WTC11 (cell line): ENCODE measurements at regions not wholly inside any gene's neighbourhood (a gene's known extent, or its start where the extent isn't known, plus 50 kb on each side); places are given as distances from the start of the nearest gene placed in this dataset.

Experiments
- ATAC-seq: fragments of 200-7000 bp; cut with Tn5 transposase; 2 replicates; pipeline ENCODE4 v1.10.0; 2021; ENCODE audit warnings: mild to moderate bottlenecking, moderate library complexity
- CTCF ChIA-PET: fragments of 300-600 bp; sonication (Branson Sonifier 250); formaldehyde crosslinking; loops from one replicate; lab custom pipeline; 2021; ENCODE audit warnings: antibody characterized with exemption; lab: Charles Lee
- POLR2A ChIA-PET: fragments of 350-600 bp; sonication (Branson Sonifier 250); formaldehyde crosslinking; loops from one replicate; lab custom pipeline; 2021; ENCODE audit warnings: antibody characterized with exemption; lab: Charles Lee
- DNase-seq: peaks from one replicate; pipeline ENCODE4 v3.0.0; 2021; ENCODE audit warnings: low spot score
- H3K27ac Mint-ChIP-seq: 2 replicates; pipeline ENCODE4 v1.8.0; 2021; ENCODE audit warnings: mixed read lengths
- H3K27me3 Mint-ChIP-seq: 2 replicates; pipeline ENCODE4 v1.8.0; 2021; ENCODE audit warnings: low read depth, mild to moderate bottlenecking, moderate library complexity, mixed read lengths
- H3K36me3 Mint-ChIP-seq: 2 replicates; pipeline ENCODE4 v1.8.0; 2021; ENCODE audit warnings: mixed read lengths
- H3K4me1 Mint-ChIP-seq: 2 replicates; pipeline ENCODE4 v1.8.0; 2022; ENCODE audit warnings: mixed read lengths
- H3K4me3 Mint-ChIP-seq: 2 replicates; pipeline ENCODE4 v1.8.0; 2021; ENCODE audit warnings: mild to moderate bottlenecking, moderate library complexity, mixed read lengths
- H3K9me3 Mint-ChIP-seq: 2 replicates; pipeline ENCODE4 v1.8.0; 2021; ENCODE audit warnings: mixed read lengths
- CDX4 ChIP-seq: fragments of 250-450 bp; sonication (Bioruptor Pico); IDR thresholded peaks from 2 replicates; pipeline ENCODE4 v1.9.0; 2021; ENCODE audit warnings: moderate library complexity, mild to moderate bottlenecking, inconsistent platforms, borderline replicate concordance
- CREB1 ChIP-seq: sonication (generic); formaldehyde crosslinking; IDR thresholded peaks from 2 replicates; pipeline ENCODE4 v1.8.0; 2023; ENCODE audit warnings: mild to moderate bottlenecking, missing genetic modification reagents
- CREM ChIP-seq: sonication (generic); formaldehyde crosslinking; IDR thresholded peaks from 2 replicates; pipeline ENCODE4 v1.8.1; 2022; ENCODE audit warnings: mild to moderate bottlenecking, missing genetic modification reagents, moderate library complexity
- E2F1 ChIP-seq: sonication (generic); formaldehyde crosslinking; IDR thresholded peaks from 2 replicates; pipeline ENCODE4 v1.8.0; 2022; ENCODE audit warnings: mild to moderate bottlenecking, missing genetic modification reagents
- FOXJ3 ChIP-seq: sonication (generic); formaldehyde crosslinking; IDR thresholded peaks from 2 replicates; pipeline ENCODE4 v1.9.0; 2021; ENCODE audit warnings: missing genetic modification reagents, mild to moderate bottlenecking, borderline replicate concordance
- FOXP1 ChIP-seq: sonication (generic); formaldehyde crosslinking; IDR thresholded peaks from 2 replicates; pipeline ENCODE4 v1.8.0; 2022; ENCODE audit warnings: missing genetic modification reagents, mild to moderate bottlenecking, moderate library complexity, borderline replicate concordance
- GRHL2 ChIP-seq: fragments of 250-450 bp; sonication (Bioruptor Pico); IDR thresholded peaks from 2 replicates; pipeline ENCODE4 v1.8.0; 2022; ENCODE audit warnings: mild to moderate bottlenecking, moderate library complexity; ENCODE audit not compliant: insufficient replicate concordance, severe bottlenecking
- HMGXB4 ChIP-seq: sonication (generic); formaldehyde crosslinking; IDR thresholded peaks from 2 replicates; pipeline ENCODE4 v1.8.1; 2023; ENCODE audit warnings: mild to moderate bottlenecking, moderate library complexity, missing genetic modification reagents
- MLX ChIP-seq: sonication (generic); formaldehyde crosslinking; IDR thresholded peaks from 2 replicates; pipeline ENCODE4 v1.8.1; 2023; ENCODE audit warnings: mild to moderate bottlenecking, missing genetic modification reagents, moderate library complexity
- NR3C1 ChIP-seq: sonication (generic); formaldehyde crosslinking; conservative IDR thresholded peaks from 2 replicates; pipeline ENCODE4 v1.8.1; 2023; ENCODE audit warnings: low read depth, mild to moderate bottlenecking, missing genetic modification reagents
- RORB ChIP-seq: fragments of 250-450 bp; sonication (Bioruptor Pico); IDR thresholded peaks from 2 replicates; pipeline ENCODE4 v1.9.0; 2021; ENCODE audit warnings: mild to moderate bottlenecking
- STAT6 ChIP-seq: sonication (generic); formaldehyde crosslinking; conservative IDR thresholded peaks from 2 replicates; pipeline ENCODE4 v1.8.1; 2023; ENCODE audit warnings: mild to moderate bottlenecking, low read depth, missing genetic modification reagents, moderate library complexity
- ZMAT4 ChIP-seq: fragments of 250-450 bp; sonication (Bioruptor Pico); IDR thresholded peaks from 2 replicates; pipeline ENCODE4 v1.9.0; 2021; ENCODE audit warnings: mild to moderate bottlenecking
- ZNF232 ChIP-seq: sonication (generic); formaldehyde crosslinking; IDR thresholded peaks from 2 replicates; pipeline ENCODE4 v1.8.0; 2022; ENCODE audit warnings: mild to moderate bottlenecking, missing genetic modification reagents
- ZNF317 ChIP-seq: sonication (generic); formaldehyde crosslinking; IDR thresholded peaks from 2 replicates; pipeline ENCODE4 v1.8.1; 2023; ENCODE audit warnings: low read depth, mild to moderate bottlenecking, moderate library complexity, missing genetic modification reagents, borderline replicate concordance
- ZNF532 ChIP-seq: fragments of 250-450 bp; sonication (Bioruptor Pico); IDR thresholded peaks from 2 replicates; pipeline ENCODE4 v1.9.0; 2021; ENCODE audit warnings: mild to moderate bottlenecking, borderline replicate concordance
- ZSCAN18 ChIP-seq: fragments of 250-450 bp; sonication (Bioruptor Pico); IDR thresholded peaks from 2 replicates; pipeline ENCODE4 v2.1.2; 2022; ENCODE audit warnings: mild to moderate bottlenecking, moderate library complexity

GRCh38 chr1:115506518-115506917 is 135.3 kb upstream of the VANGL1 start:
- H3K27ac Mint-ChIP-seq, result no peak overlapping the region; the same call in 1 of the 2 replicates
- ChIA-PET CTCF (interaction anchor here (0.6 to 1.7 kb wide), 12 partner anchors 20 to 370 kb away, joined by 3 to 7 read pairs (median 3); partner anchors contain the start of gene NGF), POLR2A (no interaction called here)
- no peaks in the 10 kb centered on the region; the same call in 1 of the 2 replicates for H3K27me3 Mint-ChIP-seq
- TF ChIP-seq ZNF232 (CRISPR knock-in tag), result no peak
- no peak for TF ChIP-seq STAT6
- no peak for TF ChIP-seq MLX (CRISPR knock-in tag)
- TF ChIP-seq CDX4 (CRISPR knock-in tag), result no peak
- TF ChIP-seq HMGXB4, result no peak
- TF ChIP-seq ZNF532 (CRISPR knock-in tag), result no peak
- TF ChIP-seq GRHL2 (CRISPR knock-in tag), result no peak
- no peak for TF ChIP-seq CREM (CRISPR knock-in tag)
- TF ChIP-seq ZMAT4 (CRISPR knock-in tag), result no peak
- no peak for TF ChIP-seq ZNF317
- peaks cover 2% of the 10 kb centered on the region; the same call in 1 of the 2 replicates for H3K36me3 Mint-ChIP-seq
- H3K4me3 Mint-ChIP-seq, result no peak overlapping the region
- H3K9me3 Mint-ChIP-seq, result peaks cover 21% of the 10 kb centered on the region
- no peak; the same call in 1 of the 2 replicates for ATAC-seq
- H3K4me1 Mint-ChIP-seq, result peaks cover 13% of the 10 kb centered on the region
- no peak for DNase-seq

GRCh38 chr1:115505148-115505571 is 136.6 kb upstream of the VANGL1 start:
- Mint-ChIP-seq H3K27ac (no peak overlapping the region), H3K4me1 (peaks cover 13% of the 10 kb centered on the region), H3K36me3 (peaks cover 2% of the 10 kb centered on the region; the same call in 1 of the 2 replicates), H3K27me3 (no peaks in the 10 kb centered on the region; the same call in 1 of the 2 replicates), H3K4me3 (no peak overlapping the region), H3K9me3 (peaks cover 21% of the 10 kb centered on the region)
- no peak for DNase-seq
- POLR2A ChIA-PET, result no interaction called here
- ATAC-seq, result no peak
- CTCF ChIA-PET, result no interaction called here
- no peak for TF ChIP-seq RORB (CRISPR knock-in tag)
- no peak for TF ChIP-seq NR3C1 (CRISPR knock-in tag)
- no peak for TF ChIP-seq STAT6
- no peak for TF ChIP-seq FOXP1
- TF ChIP-seq ZSCAN18 (CRISPR knock-in tag), result no peak
- no peak for TF ChIP-seq FOXJ3
- no peak for TF ChIP-seq CREB1 (CRISPR knock-in tag)
- TF ChIP-seq E2F1 (CRISPR knock-in tag), result no peak
